Loucy (cell line): ENCODE measurements at regions not wholly inside any gene's neighbourhood (a gene's known extent, or its start where the extent isn't known, plus 50 kb on each side); places are given as distances from the start of the nearest gene placed in this dataset.
A peak's percentile ranks its signal among the peaks of the same experiment; 100 is the strongest.

Experiments used
- H2AFZ ChIP-seq: fragments of 200-600 bp; sonication (generic); 2 replicates; pipeline ENCODE4 v1.6.0; 2016; ENCODE audit warnings: antibody characterized with exemption, mild to moderate bottlenecking, low read length, moderate library complexity
- H3F3A ChIP-seq: fragments of 200-600 bp; 2 replicates; pipeline ENCODE4 v1.6.0; 2016; ENCODE audit warnings: antibody characterized with exemption, low read depth, mild to moderate bottlenecking
- H3K27me3 ChIP-seq: fragments of 200-600 bp; sonication (generic); 2 replicates; pipeline ENCODE4 v1.6.1; 2014; ENCODE audit warnings: low read length, mild to moderate bottlenecking; ENCODE audit not compliant: insufficient read depth, poor library complexity, severe bottlenecking
- H3K36me3 ChIP-seq: fragments of 200-600 bp; sonication (generic); 2 replicates; pipeline ENCODE4 v1.6.1; 2016; ENCODE audit warnings: low read length; ENCODE audit not compliant: insufficient read depth
- H3K4me1 ChIP-seq: fragments of 200-600 bp; sonication (generic); 2 replicates; pipeline ENCODE4 v1.5.1; 2014; ENCODE audit warnings: low read length, mild to moderate bottlenecking; ENCODE audit not compliant: insufficient read depth, poor library complexity, severe bottlenecking
- H3K4me2 ChIP-seq: fragments of 200-600 bp; sonication (generic); 2 replicates; pipeline ENCODE4 v1.6.0; 2014; ENCODE audit warnings: antibody characterized with exemption, low read length, low read depth, mild to moderate bottlenecking; ENCODE audit not compliant: poor library complexity, severe bottlenecking
- H3K4me3 ChIP-seq: fragments of 200-600 bp; sonication (generic); 2 replicates; pipeline ENCODE4 v1.5.1; 2014; ENCODE audit warnings: low read length, mild to moderate bottlenecking, mixed read lengths; ENCODE audit not compliant: poor library complexity, severe bottlenecking
- H3K79me2 ChIP-seq: fragments of 200-600 bp; sonication (generic); 2 replicates; pipeline ENCODE4 v1.6.1; 2014; ENCODE audit warnings: low read length; ENCODE audit not compliant: insufficient read depth
- H3K9ac ChIP-seq: fragments of 200-600 bp; sonication (generic); 2 replicates; pipeline ENCODE4 v1.6.0; 2014; ENCODE audit warnings: mild to moderate bottlenecking, low read depth, low read length, moderate library complexity; ENCODE audit not compliant: poor library complexity, severe bottlenecking
- H3K9me2 ChIP-seq: fragments of 200-600 bp; sonication (generic); replicated peaks from 2 replicates; pipeline ENCODE4 v1.6.1; 2016; ENCODE audit warnings: low read depth, low read length, mixed read lengths
- H3K9me3 ChIP-seq: fragments of 200-600 bp; sonication (generic); 2 replicates; pipeline ENCODE4 v1.6.1; 2014; ENCODE audit warnings: mild to moderate bottlenecking, antibody characterized with exemption, low read length, low read depth; ENCODE audit not compliant: insufficient read depth
- H4K20me1 ChIP-seq: fragments of 200-600 bp; sonication (generic); 2 replicates; pipeline ENCODE4 v1.6.0; 2014; ENCODE audit warnings: antibody characterized with exemption, low read length, mild to moderate bottlenecking; ENCODE audit not compliant: insufficient read depth, poor library complexity, severe bottlenecking
- EZH2phosphoT487 ChIP-seq: fragments of 200-600 bp; IDR thresholded peaks from 2 replicates; pipeline ENCODE4 v1.6.1; 2018; ENCODE audit warnings: antibody characterized with exemption, mild to moderate bottlenecking, moderate library complexity, borderline replicate concordance
- TF ChIP-seq, protein P1 (sequence below): fragments of 200-600 bp; sonication (generic); conservative IDR thresholded peaks from 2 replicates; pipeline ENCODE4 v1.5.1; 2014; ENCODE audit warnings: mild to moderate bottlenecking, antibody characterized with exemption, low read length

DNA sequence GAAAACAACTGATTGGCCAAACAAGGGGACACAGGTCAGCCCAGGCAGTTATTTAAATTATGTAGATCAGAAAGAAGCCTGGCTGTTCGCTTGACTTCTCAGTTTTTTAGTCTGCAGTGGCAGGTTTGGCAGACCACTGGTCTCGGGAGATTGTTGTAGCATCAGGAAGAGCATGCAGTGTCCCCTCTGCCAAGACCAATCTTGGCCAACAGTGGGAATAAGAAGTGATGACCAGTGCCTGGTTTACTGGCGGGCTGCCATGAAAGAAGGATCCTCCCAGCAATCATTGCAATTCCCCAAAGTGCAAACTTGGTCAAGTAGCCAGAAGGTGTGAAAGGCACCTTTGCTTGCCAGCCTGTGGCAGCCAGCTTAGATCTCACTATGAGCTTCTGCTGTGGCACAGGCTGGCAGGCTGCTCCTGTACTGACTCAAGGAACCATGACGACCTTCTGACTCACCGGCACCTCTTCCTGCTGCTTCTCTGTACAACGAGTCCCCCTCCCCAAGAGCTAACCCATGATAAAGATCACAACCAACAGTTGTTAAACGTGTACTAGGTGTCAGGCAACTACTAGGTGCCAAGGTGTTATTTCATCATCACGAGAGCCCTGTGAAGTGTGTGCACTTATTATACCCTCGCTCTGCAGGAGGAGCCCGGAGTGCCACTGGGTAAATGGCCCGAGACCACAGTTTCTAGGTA, 76.8 kb upstream of the DUSP22 start:
- no peak overlapping the region for H3K9ac ChIP-seq
- no peak for TF ChIP-seq EZH2phosphoT487
- TF ChIP-seq, protein P1, sequence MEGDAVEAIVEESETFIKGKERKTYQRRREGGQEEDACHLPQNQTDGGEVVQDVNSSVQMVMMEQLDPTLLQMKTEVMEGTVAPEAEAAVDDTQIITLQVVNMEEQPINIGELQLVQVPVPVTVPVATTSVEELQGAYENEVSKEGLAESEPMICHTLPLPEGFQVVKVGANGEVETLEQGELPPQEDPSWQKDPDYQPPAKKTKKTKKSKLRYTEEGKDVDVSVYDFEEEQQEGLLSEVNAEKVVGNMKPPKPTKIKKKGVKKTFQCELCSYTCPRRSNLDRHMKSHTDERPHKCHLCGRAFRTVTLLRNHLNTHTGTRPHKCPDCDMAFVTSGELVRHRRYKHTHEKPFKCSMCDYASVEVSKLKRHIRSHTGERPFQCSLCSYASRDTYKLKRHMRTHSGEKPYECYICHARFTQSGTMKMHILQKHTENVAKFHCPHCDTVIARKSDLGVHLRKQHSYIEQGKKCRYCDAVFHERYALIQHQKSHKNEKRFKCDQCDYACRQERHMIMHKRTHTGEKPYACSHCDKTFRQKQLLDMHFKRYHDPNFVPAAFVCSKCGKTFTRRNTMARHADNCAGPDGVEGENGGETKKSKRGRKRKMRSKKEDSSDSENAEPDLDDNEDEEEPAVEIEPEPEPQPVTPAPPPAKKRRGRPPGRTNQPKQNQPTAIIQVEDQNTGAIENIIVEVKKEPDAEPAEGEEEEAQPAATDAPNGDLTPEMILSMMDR, result no peak
- no peaks in the 10 kb centered on the region for H4K20me1 ChIP-seq
- H2AFZ ChIP-seq, result peak overlapping the region; percentile 54
- H3K9me2 ChIP-seq, result no peaks in the 10 kb centered on the region
- peaks cover 37% of the 10 kb centered on the region for H3K4me1 ChIP-seq
- H3K9me3 ChIP-seq, result peaks cover 5% of the 10 kb centered on the region; the same call in 1 of the 2 replicates
- H3F3A ChIP-seq, result no peaks in the 10 kb centered on the region
- no peaks in the 10 kb centered on the region for H3K27me3 ChIP-seq
- peak overlapping the region; percentile 51 for H3K4me2 ChIP-seq
- no peak overlapping the region for H3K4me3 ChIP-seq
- no peaks in the 10 kb centered on the region for H3K36me3 ChIP-seq
- no peaks in the 10 kb centered on the region for H3K79me2 ChIP-seq

DNA sequence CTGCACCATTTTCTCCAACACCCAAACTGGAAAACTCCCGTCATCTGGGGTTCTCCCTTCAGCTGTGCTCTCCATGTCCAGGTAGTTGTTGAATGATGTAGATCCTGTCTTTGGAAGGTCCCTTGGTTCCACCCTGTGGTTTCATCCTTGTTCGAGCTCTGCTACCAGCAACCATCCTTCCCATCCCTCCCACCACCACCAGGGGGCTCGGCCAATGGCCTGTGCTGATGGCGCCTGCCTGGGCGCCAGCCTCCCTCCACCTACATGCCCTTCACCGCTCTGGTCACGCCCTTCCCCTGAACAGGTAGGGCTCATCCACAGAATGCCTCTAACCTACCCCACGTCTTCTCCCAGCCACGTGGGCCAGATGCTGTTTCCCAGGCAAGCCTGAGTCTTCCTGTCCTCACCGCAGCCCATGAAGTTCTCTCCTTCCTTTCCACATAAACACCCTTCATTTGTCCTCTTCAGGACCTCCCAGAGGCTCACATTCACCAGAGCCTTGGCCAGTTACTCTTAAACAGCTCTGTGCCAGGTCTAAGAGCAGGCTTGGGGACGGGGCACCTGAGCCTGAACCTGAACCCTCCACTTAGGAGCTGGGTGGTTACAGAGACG, 75.1 kb upstream of the DUSP22 start:
- H4K20me1 ChIP-seq, result no peaks in the 10 kb centered on the region
- no peaks in the 10 kb centered on the region for H3K27me3 ChIP-seq
- TF ChIP-seq, protein P1, result peak; percentile 78
- no peak for TF ChIP-seq EZH2phosphoT487
- no peak overlapping the region for H3K9ac ChIP-seq
- peaks cover 52% of the 10 kb centered on the region for H3K4me1 ChIP-seq
- no peaks in the 10 kb centered on the region for H3K36me3 ChIP-seq
- no peak overlapping the region for H3K4me2 ChIP-seq
- H2AFZ ChIP-seq, result no peak overlapping the region
- no peaks in the 10 kb centered on the region for H3F3A ChIP-seq
- H3K9me3 ChIP-seq, result peaks cover 5% of the 10 kb centered on the region; the same call in 1 of the 2 replicates
- H3K4me3 ChIP-seq, result no peak overlapping the region
- H3K9me2 ChIP-seq, result no peaks in the 10 kb centered on the region
- no peaks in the 10 kb centered on the region for H3K79me2 ChIP-seq

DNA sequence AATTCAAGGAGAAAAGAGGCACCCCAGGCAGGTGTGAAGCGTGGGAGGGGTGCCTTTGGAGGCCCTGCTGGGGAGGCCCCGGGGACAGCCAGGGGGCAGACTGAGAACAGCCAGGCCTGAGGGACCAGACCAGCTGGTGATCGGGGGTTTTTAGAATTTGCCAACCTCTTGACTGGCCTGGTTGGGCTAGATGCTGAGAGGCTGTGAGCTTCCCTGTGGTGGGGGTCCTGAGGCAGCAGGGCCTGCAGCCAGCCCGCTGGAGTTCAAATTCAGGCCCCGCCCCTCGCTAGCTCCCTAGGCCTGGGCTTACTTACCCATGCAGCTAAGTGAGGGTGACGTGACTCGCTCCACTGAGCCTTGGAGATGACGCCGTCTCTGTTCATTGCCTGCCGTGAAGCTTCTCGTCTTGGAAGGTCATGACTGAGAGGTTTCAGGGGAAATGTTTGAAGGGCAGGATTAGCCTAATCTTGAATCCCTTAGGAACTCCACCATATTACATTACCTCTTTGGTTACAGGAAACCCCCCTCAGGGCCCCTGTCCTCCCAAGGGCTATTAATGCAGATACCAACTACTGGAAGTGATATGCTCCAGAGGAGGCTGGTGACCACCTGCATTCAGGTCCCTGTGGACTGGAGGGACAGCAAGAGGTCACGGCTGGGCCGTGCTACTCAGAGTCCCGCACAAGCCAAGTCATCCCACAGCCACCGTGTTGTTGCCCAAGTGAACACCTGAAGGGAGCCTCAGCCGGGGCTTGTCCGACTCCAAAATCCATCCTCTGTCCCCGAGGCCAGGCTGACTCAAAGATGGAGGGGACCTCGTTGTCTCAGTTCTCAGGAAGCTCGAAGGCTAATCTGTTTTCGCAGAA, 73.9 kb upstream of the DUSP22 start:
- no peak overlapping the region for H3K9ac ChIP-seq
- H3K4me2 ChIP-seq, result no peak overlapping the region
- TF ChIP-seq EZH2phosphoT487, result no peak
- TF ChIP-seq, protein P1, result 0 out of 2 replicates have a peak, but pooled peaks have one; percentile 13
- H3K36me3 ChIP-seq, result no peaks in the 10 kb centered on the region
- no peak overlapping the region for H2AFZ ChIP-seq
- H3F3A ChIP-seq, result no peaks in the 10 kb centered on the region
- peaks cover 54% of the 10 kb centered on the region for H3K4me1 ChIP-seq
- H3K27me3 ChIP-seq, result no peaks in the 10 kb centered on the region
- H3K79me2 ChIP-seq, result no peaks in the 10 kb centered on the region
- H3K9me3 ChIP-seq, result peaks cover 5% of the 10 kb centered on the region; the same call in 1 of the 2 replicates
- H3K9me2 ChIP-seq, result no peaks in the 10 kb centered on the region
- no peaks in the 10 kb centered on the region for H4K20me1 ChIP-seq
- no peak overlapping the region for H3K4me3 ChIP-seq
